SK-N-SH (cell line): ENCODE measurements at regions not wholly inside any gene's neighbourhood (a gene's known extent, or its start where the extent isn't known, plus 50 kb on each side); places are given as distances from the start of the nearest gene placed in this dataset.
"Not testable (repeated sequence)": the region's sequence is repeated elsewhere in the genome, so short reads cannot be mapped to it uniquely, and the experiment has no call there.

Experiments
- CTCF ChIP-seq: fragments of 200-600 bp; sonication (generic); IDR thresholded peaks from 2 replicates; pipeline ENCODE4 v1.6.1; 2017; ENCODE audit warnings: antibody characterized with exemption, mild to moderate bottlenecking, moderate library complexity
- EZH2phosphoT487 ChIP-seq: fragments of 200-600 bp; sonication (generic); IDR thresholded peaks from 2 replicates; pipeline ENCODE4 v1.6.1; 2017; ENCODE audit warnings: low read depth, mixed run types, mild to moderate bottlenecking, antibody characterized with exemption, moderate library complexity, borderline replicate concordance
- FOXJ3 ChIP-seq: sonication (generic); formaldehyde crosslinking; IDR thresholded peaks from 2 replicates; pipeline ENCODE4 v1.5.1; 2020; ENCODE audit warnings: mild to moderate bottlenecking, missing genetic modification reagents
- GABPA ChIP-seq: IDR thresholded peaks from 2 replicates; pipeline ENCODE4 v1.4.0; 2012; ENCODE audit warnings: low read depth, mild to moderate bottlenecking
- MAX ChIP-seq: IDR thresholded peaks from 2 replicates; pipeline ENCODE4 v1.4.0; 2012; ENCODE audit warnings: low read depth
- MEF2A ChIP-seq: IDR thresholded peaks from 2 replicates; pipeline ENCODE4 v1.4.0; 2012; ENCODE audit warnings: low read depth, borderline replicate concordance
- PBX3 ChIP-seq: IDR thresholded peaks from 2 replicates; pipeline ENCODE4; 2012
- POLR2AphosphoS5 ChIP-seq: IDR thresholded peaks from 2 replicates; pipeline ENCODE4 v1.6.1; 2012; ENCODE audit warnings: low read depth, low read length
- RAD21 ChIP-seq: IDR thresholded peaks from 2 replicates; pipeline ENCODE4 v1.6.1; 2012; ENCODE audit warnings: mild to moderate bottlenecking, low read length
- SMC3 ChIP-seq: IDR thresholded peaks from 2 replicates; pipeline ENCODE4 v1.6.1; 2012; ENCODE audit warnings: low read depth, low read length, improper control_type of control experiment
- TAF1 ChIP-seq: IDR thresholded peaks from 2 replicates; pipeline ENCODE4 v1.6.1; 2012; ENCODE audit warnings: low read depth, mild to moderate bottlenecking, low read length, moderate library complexity, borderline replicate concordance
- YY1 ChIP-seq: IDR thresholded peaks from 2 replicates; pipeline ENCODE4 v1.4.0; 2012; ENCODE audit warnings: low read depth, mild to moderate bottlenecking

GRCh38 chr1:206380791-206381610 is 89.3 kb upstream of the IKBKE start:
- TF ChIP-seq SMC3; CTCF; MAX; EZH2phosphoT487; YY1; FOXJ3 (CRISPR knock-in tag); POLR2AphosphoS5; TAF1; RAD21; MEF2A; GABPA; PBX3: not testable (repeated sequence)
